ENCODE measurements at regions not wholly inside any gene's neighbourhood (a gene's known extent, or its start where the extent isn't known, plus 50 kb on each side); places are given as distances from the start of the nearest gene placed in this dataset.

DNA sequence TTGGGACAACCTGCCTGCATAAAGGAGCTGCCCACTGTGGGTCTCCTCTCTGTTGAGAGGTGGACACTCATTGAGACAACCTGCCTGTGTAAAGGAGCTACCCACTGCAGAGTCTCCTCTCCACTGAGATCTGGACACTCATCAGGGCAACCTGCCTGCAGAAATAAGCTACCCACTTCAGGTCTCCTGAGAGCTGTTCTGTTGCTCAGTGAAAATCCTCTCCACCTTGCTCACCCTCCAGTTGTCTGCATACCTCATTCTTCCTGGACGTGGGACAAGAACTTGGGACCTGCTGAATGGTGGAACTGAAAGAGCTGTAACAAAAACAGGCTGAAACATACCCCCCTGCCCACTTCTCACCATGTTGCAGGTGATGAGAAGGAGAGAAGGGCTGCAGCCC is 59.9 kb upstream of the CDKN2AIP start:
- peak in 1 of 2 donors; percentile 29 for DNase-seq
- peaks cover 0 to 6% of the 10 kb centered on the region in 2 donors for H3K27me3 ChIP-seq
- no peaks in the 10 kb centered on the region for H3K36me3 ChIP-seq
- intact Hi-C loops (cut with DNase I; ENCODE audit: low total_unique reads), result no loop called here
- no peaks in the 10 kb centered on the region for H3K4me1 ChIP-seq
- no peak overlapping the region for H3K4me3 ChIP-seq
- H3K27ac ChIP-seq, result no peak overlapping the region
- TF ChIP-seq, protein P1, sequence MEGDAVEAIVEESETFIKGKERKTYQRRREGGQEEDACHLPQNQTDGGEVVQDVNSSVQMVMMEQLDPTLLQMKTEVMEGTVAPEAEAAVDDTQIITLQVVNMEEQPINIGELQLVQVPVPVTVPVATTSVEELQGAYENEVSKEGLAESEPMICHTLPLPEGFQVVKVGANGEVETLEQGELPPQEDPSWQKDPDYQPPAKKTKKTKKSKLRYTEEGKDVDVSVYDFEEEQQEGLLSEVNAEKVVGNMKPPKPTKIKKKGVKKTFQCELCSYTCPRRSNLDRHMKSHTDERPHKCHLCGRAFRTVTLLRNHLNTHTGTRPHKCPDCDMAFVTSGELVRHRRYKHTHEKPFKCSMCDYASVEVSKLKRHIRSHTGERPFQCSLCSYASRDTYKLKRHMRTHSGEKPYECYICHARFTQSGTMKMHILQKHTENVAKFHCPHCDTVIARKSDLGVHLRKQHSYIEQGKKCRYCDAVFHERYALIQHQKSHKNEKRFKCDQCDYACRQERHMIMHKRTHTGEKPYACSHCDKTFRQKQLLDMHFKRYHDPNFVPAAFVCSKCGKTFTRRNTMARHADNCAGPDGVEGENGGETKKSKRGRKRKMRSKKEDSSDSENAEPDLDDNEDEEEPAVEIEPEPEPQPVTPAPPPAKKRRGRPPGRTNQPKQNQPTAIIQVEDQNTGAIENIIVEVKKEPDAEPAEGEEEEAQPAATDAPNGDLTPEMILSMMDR (IDR thresholded peaks at IDR 0.05), result no peak
- peaks cover 0 to 6% (median 0%) of the 10 kb centered on the region in 3 donors for H3K9me3 ChIP-seq

DNA sequence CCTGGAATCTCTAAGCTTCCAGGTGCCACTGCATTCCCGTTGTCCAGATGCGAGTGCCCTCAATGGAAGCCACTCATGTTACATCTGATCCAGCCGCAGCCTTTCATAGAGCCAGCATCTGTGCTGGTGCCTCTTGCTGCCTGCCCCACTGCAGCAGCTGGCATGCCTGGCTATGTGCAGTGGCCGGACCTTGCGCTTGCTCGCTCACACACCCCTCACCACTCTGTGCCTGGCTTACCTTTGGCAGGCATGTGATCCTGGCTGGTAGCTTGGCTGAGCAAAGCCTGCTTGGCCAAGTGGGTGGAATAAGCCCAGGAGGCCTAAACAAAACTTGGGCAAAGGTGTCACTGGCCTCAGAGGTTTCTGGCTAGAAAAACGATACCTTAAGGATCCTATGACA is 59.5 kb upstream of the CDKN2AIP start:
- DNase-seq, result peak in 1 of 2 donors; percentile 33
- peaks cover 0 to 6% (median 0%) of the 10 kb centered on the region in 3 donors for H3K9me3 ChIP-seq
- no peak overlapping the region for H3K4me3 ChIP-seq
- H3K27me3 ChIP-seq, result peaks cover 0 to 8% of the 10 kb centered on the region in 2 donors
- H3K36me3 ChIP-seq, result no peaks in the 10 kb centered on the region
- TF ChIP-seq, protein P1 (IDR thresholded peaks at IDR 0.05), result no peak
- H3K4me1 ChIP-seq, result no peaks in the 10 kb centered on the region
- H3K27ac ChIP-seq, result no peak overlapping the region
- intact Hi-C loops (cut with DNase I; ENCODE audit: low total_unique reads), result no loop called here

DNA sequence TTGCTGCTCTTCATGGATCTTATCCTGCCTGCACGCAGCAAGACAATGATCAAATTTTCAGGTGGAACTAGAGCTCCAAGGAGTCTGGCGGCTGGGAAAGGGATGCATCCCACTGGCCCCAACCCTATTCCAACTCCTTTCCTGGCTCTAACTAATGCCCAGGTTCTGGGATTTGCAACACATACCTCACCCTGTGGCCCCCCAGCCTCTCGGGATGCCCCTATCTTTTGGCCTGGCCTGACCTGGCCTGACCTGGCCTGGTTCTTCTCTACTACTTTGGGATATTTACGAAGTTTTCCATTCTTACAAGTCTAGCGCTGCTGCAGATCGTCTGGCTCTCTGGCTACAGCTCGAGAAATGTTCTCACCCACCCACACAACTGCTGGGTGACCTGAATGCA is 56.4 kb upstream of the CDKN2AIP start:
- TF ChIP-seq, protein P1 (IDR thresholded peaks at IDR 0.05), result no peak
- Histone ChIP-seq H3K27ac (no peak overlapping the region), H3K36me3 (no peaks in the 10 kb centered on the region), H3K4me1 (no peaks in the 10 kb centered on the region), H3K9me3 (peaks cover 0 to 6% (median 0%) of the 10 kb centered on the region in 3 donors), H3K27me3 (peaks cover 0 to 11% of the 10 kb centered on the region in 2 donors), H3K4me3 (no peak overlapping the region)
- intact Hi-C loops (cut with DNase I; ENCODE audit: low total_unique reads), result no loop called here
- DNase-seq, result peak in 1 of 2 donors; percentile 28

DNA sequence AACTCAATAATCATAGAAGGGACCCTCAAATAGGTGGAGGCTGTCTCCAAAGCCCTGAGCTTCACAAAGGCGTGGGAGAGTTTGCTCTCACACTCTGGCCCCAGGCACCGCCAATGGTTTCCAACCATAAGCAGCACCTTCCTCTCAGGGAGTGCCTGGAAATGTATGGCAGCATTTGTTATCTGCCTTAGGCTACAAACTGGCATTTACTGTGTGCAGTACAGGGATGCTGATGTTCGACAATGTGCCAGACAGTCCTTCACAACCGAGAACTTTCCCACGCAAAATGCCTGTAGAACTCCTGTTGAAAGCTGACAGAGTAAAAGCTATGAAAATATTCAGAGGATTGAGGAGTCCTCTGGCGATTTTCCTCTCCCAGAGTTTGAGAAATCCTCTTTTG is 55.7 kb upstream of the CDKN2AIP start:
- DNase-seq, result peak in 1 of 2 donors; percentile 3
- no peaks in the 10 kb centered on the region for H3K4me1 ChIP-seq

DNA sequence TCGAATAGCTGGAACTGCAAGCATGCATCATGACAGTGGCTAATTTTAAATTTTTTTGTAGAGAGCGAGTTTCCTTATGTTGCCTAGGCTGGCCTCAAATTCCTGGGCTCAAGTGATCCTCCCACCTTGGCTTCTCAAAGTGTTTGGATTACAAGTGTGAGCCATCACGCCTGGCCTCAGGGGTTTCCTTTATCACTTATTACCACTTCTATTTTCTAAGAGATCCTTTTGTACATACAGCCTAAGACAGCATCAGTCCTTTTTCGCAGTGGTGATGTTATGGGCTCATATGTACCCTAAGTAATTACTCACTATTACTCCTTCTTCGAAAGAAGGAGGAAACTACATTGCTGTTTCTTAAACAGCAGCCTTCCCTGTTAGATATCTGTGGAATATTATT is 54.1 kb upstream of the CDKN2AIP start:
- Histone ChIP-seq H3K36me3 (no peaks in the 10 kb centered on the region), H3K27me3 (peaks cover 0 to 16% of the 10 kb centered on the region in 2 donors), H3K4me1 (no peaks in the 10 kb centered on the region), H3K27ac (no peak overlapping the region), H3K9me3 (no peaks in the 10 kb centered on the region), H3K4me3 (no peak overlapping the region)
- intact Hi-C loops (cut with DNase I; ENCODE audit: low total_unique reads), result no loop called here
- TF ChIP-seq, protein P1 (IDR thresholded peaks at IDR 0.05), result no peak
- DNase-seq, result peak in 1 of 2 donors; percentile 17

More for the DNA sequence above, 55.7 kb upstream of the CDKN2AIP start:
- Histone ChIP-seq H3K9me3 (peaks cover 0 to 2% (median 0%) of the 10 kb centered on the region in 3 donors), H3K36me3 (no peaks in the 10 kb centered on the region), H3K27ac (no peak overlapping the region), H3K27me3 (peaks cover 0 to 12% of the 10 kb centered on the region in 2 donors), H3K4me3 (no peak overlapping the region)
- TF ChIP-seq, protein P1 (IDR thresholded peaks at IDR 0.05), result no peak
- intact Hi-C loops (cut with DNase I; ENCODE audit: low total_unique reads), result no loop called here

DNA sequence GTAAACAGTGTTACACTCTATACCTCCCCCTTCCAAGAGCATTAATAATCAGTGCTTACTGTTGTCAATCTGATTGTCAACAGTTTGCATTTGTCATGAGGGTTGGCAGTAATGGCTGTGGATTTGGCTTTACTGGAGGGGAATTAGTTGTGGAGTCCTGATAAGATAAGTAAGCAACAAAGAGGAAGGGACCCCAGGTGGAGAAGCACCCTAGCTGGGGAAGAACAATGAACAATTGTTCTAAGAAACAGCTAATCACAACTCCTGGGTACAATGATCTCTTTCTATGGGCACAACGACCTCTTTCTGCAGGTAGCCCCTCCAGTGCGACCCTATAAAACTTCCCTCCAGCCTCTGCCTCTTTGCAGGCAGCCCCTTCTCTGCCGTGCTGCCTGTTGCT is 53.2 kb upstream of the CDKN2AIP start:
- intact Hi-C loops (cut with DNase I; ENCODE audit: low total_unique reads), result no loop called here
- TF ChIP-seq, protein P1 (IDR thresholded peaks at IDR 0.05), result no peak
- Histone ChIP-seq H3K4me1 (no peaks in the 10 kb centered on the region), H3K36me3 (no peaks in the 10 kb centered on the region), H3K4me3 (no peak overlapping the region), H3K27ac (no peak overlapping the region), H3K9me3 (no peaks in the 10 kb centered on the region), H3K27me3 (peaks cover 0 to 16% of the 10 kb centered on the region in 2 donors)
- no peak for DNase-seq
